Adipocyte (in vitro differentiated cells): ENCODE measurements at regions not wholly inside any gene's neighbourhood (a gene's known extent, or its start where the extent isn't known, plus 50 kb on each side); places are given as distances from the start of the nearest gene placed in this dataset.
"Not testable (repeated sequence)": the region's sequence is repeated elsewhere in the genome, so short reads cannot be mapped to it uniquely, and the experiment has no call there.

Experiments
- DNase-seq: peaks from one replicate; pipeline ENCODE4 v3.0.0-alpha.2; 2015; ENCODE audit warnings: low read depth
- H3K27me3 ChIP-seq: replicated peaks from 2 replicates; pipeline ENCODE4 v1.7.0; 2013; ENCODE audit warnings: mild to moderate bottlenecking, low read length, moderate library complexity; ENCODE audit not compliant: control insufficient read depth, insufficient read depth
- H3K36me3 ChIP-seq: 2 replicates; pipeline ENCODE4 v1.7.0; 2013; ENCODE audit warnings: low read length, mild to moderate bottlenecking, moderate library complexity; ENCODE audit not compliant: control insufficient read depth, insufficient read depth, severe bottlenecking
- H3K4me1 ChIP-seq: 2 replicates; pipeline ENCODE4 v1.7.0; 2013; ENCODE audit warnings: mild to moderate bottlenecking, low read length, moderate library complexity; ENCODE audit not compliant: control insufficient read depth, insufficient read depth
- H3K4me3 ChIP-seq: 2 replicates; pipeline ENCODE4 v1.7.0; 2013; ENCODE audit warnings: mild to moderate bottlenecking, low read length, moderate library complexity
- H3K9ac ChIP-seq: 2 replicates; pipeline ENCODE4 v1.7.0; 2013; ENCODE audit warnings: mild to moderate bottlenecking, low read length, moderate library complexity
- H3K9me3 ChIP-seq: 2 replicates; pipeline ENCODE4 v1.7.0; 2013; ENCODE audit warnings: mild to moderate bottlenecking, low read length, moderate library complexity; ENCODE audit not compliant: control insufficient read depth

GRCh38 chr7:97422046-97422445 lies 304.5 kb downstream of the SDHAF3 start:
- no peaks in the 10 kb centered on the region for H3K36me3 ChIP-seq
- H3K27me3 ChIP-seq, result no peaks in the 10 kb centered on the region

GRCh38 chr7:97430006-97430405 lies 301.9 kb upstream of the TAC1 start:
- Histone ChIP-seq H3K4me1 (no peaks in the 10 kb centered on the region), H3K27me3 (no peaks in the 10 kb centered on the region), H3K9ac (no peak overlapping the region), H3K36me3 (no peaks in the 10 kb centered on the region), H3K9me3 (no peaks in the 10 kb centered on the region), H3K4me3 (no peak overlapping the region)
- DNase-seq, result no peak

More at GRCh38 chr7:97422046-97422445, 304.5 kb downstream of the SDHAF3 start:
- no peak overlapping the region for H3K4me3 ChIP-seq
- H3K4me1 ChIP-seq, result no peaks in the 10 kb centered on the region
- no peaks in the 10 kb centered on the region for H3K9me3 ChIP-seq
- no peak for DNase-seq
- H3K9ac ChIP-seq, result no peak overlapping the region

GRCh38 chr7:97439637-97440214 lies 292.2 kb upstream of the TAC1 start:
- no peak overlapping the region for H3K4me3 ChIP-seq
- no peak for DNase-seq
- no peaks in the 10 kb centered on the region for H3K4me1 ChIP-seq
- H3K9ac ChIP-seq, result no peak overlapping the region
- H3K9me3 ChIP-seq, result peaks cover 14% of the 10 kb centered on the region
- H3K36me3 ChIP-seq, result no peaks in the 10 kb centered on the region
- no peaks in the 10 kb centered on the region for H3K27me3 ChIP-seq

GRCh38 chr7:97446361-97446760 lies 285.5 kb upstream of the TAC1 start:
- H3K9ac ChIP-seq, result no peak overlapping the region
- no peak for DNase-seq
- no peaks in the 10 kb centered on the region for H3K36me3 ChIP-seq
- no peaks in the 10 kb centered on the region for H3K27me3 ChIP-seq
- no peaks in the 10 kb centered on the region for H3K4me1 ChIP-seq
- H3K4me3 ChIP-seq, result no peak overlapping the region
- no peaks in the 10 kb centered on the region for H3K9me3 ChIP-seq

- not testable (repeated sequence) for H3K36me3 ChIP-seq, H3K9me3 ChIP-seq, H3K4me1 ChIP-seq, H3K4me3 ChIP-seq, H3K9ac ChIP-seq, DNase-seq, H3K27me3 ChIP-seq
Measured at GRCh38 chr7:97449448-97449847, 282.4 kb upstream of the TAC1 start.

- Histone ChIP-seq H3K4me3 (no peak overlapping the region), H3K27me3 (no peaks in the 10 kb centered on the region), H3K36me3 (no peaks in the 10 kb centered on the region), H3K9me3 (no peaks in the 10 kb centered on the region), H3K4me1 (no peaks in the 10 kb centered on the region), H3K9ac (no peak overlapping the region)
- no peak for DNase-seq
Measured at GRCh38 chr7:97450516-97450915, 281.4 kb upstream of the TAC1 start.

- Histone ChIP-seq H3K36me3 (no peaks in the 10 kb centered on the region), H3K9ac (no peak overlapping the region), H3K4me3 (no peak overlapping the region), H3K27me3 (no peaks in the 10 kb centered on the region), H3K4me1 (no peaks in the 10 kb centered on the region), H3K9me3 (no peaks in the 10 kb centered on the region)
- DNase-seq, result no peak
Measured at GRCh38 chr7:97454636-97455035, 277.2 kb upstream of the TAC1 start.

GRCh38 chr7:97457054-97457453 lies 274.8 kb upstream of the TAC1 start:
- Histone ChIP-seq H3K9me3 (peaks cover 5% of the 10 kb centered on the region), H3K4me3 (no peak overlapping the region), H3K9ac (no peak overlapping the region), H3K27me3 (no peaks in the 10 kb centered on the region), H3K4me1 (no peaks in the 10 kb centered on the region), H3K36me3 (no peaks in the 10 kb centered on the region)
- no peak for DNase-seq

GRCh38 chr7:97460433-97460832 lies 271.5 kb upstream of the TAC1 start:
- Histone ChIP-seq H3K4me3 (no peak overlapping the region), H3K4me1 (no peaks in the 10 kb centered on the region), H3K36me3 (no peaks in the 10 kb centered on the region), H3K27me3 (no peaks in the 10 kb centered on the region), H3K9ac (no peak overlapping the region), H3K9me3 (peaks cover 5% of the 10 kb centered on the region)
- DNase-seq, result no peak

GRCh38 chr7:97461596-97461995 lies 270.3 kb upstream of the TAC1 start:
- Histone ChIP-seq H3K36me3 (no peaks in the 10 kb centered on the region), H3K9me3 (peaks cover 5% of the 10 kb centered on the region), H3K4me3 (no peak overlapping the region), H3K4me1 (no peaks in the 10 kb centered on the region), H3K9ac (no peak overlapping the region), H3K27me3 (no peaks in the 10 kb centered on the region)
- no peak for DNase-seq

GRCh38 chr7:97466071-97466470 lies 265.8 kb upstream of the TAC1 start:
- H3K9ac ChIP-seq, result no peak overlapping the region
- no peak overlapping the region for H3K4me3 ChIP-seq
- H3K9me3 ChIP-seq, result peaks cover 5% of the 10 kb centered on the region
- no peak for DNase-seq
- H3K4me1 ChIP-seq, result no peaks in the 10 kb centered on the region
- no peaks in the 10 kb centered on the region for H3K36me3 ChIP-seq
- H3K27me3 ChIP-seq, result no peaks in the 10 kb centered on the region

GRCh38 chr7:97466999-97467740 lies 264.7 kb upstream of the TAC1 start:
- no peak for DNase-seq
- Histone ChIP-seq H3K9ac (no peak overlapping the region), H3K4me3 (no peak overlapping the region), H3K27me3 (no peaks in the 10 kb centered on the region), H3K4me1 (no peaks in the 10 kb centered on the region), H3K36me3 (no peaks in the 10 kb centered on the region), H3K9me3 (no peaks in the 10 kb centered on the region)
